KMS-11 (cell line): ENCODE measurements at regions not wholly inside any gene's neighbourhood (a gene's known extent, or its start where the extent isn't known, plus 50 kb on each side); places are given as distances from the start of the nearest gene placed in this dataset.

ENCODE experiments used
- H2AFZ ChIP-seq: fragments of 200-600 bp; sonication (generic); 2 replicates; pipeline ENCODE4 v1.6.1; 2016; ENCODE audit warnings: antibody characterized with exemption, mixed run types, low read depth
- H3K27ac ChIP-seq: fragments of 200-600 bp; sonication (generic); 2 replicates; pipeline ENCODE4 v1.6.1; 2016; ENCODE audit warnings: mild to moderate bottlenecking, mixed run types
- H3K27me3 ChIP-seq: fragments of 200-600 bp; sonication (generic); 2 replicates; pipeline ENCODE4 v1.6.1; 2017; ENCODE audit warnings: mild to moderate bottlenecking, low read depth, mixed run types, moderate library complexity; ENCODE audit not compliant: insufficient read depth
- H3K36me3 ChIP-seq: fragments of 200-600 bp; sonication (generic); 2 replicates; pipeline ENCODE4 v1.6.1; 2017; ENCODE audit warnings: mild to moderate bottlenecking, mixed run types; ENCODE audit not compliant: insufficient read depth
- H3K4me1 ChIP-seq: fragments of 200-600 bp; sonication (generic); 2 replicates; pipeline ENCODE4 v1.6.1; 2016; ENCODE audit warnings: mild to moderate bottlenecking, low read depth, mixed run types; ENCODE audit not compliant: poor library complexity, severe bottlenecking
- H3K4me2 ChIP-seq: fragments of 200-600 bp; sonication (generic); 2 replicates; pipeline ENCODE4 v1.7.0; 2016; ENCODE audit warnings: mild to moderate bottlenecking, mixed run types
- H3K4me3 ChIP-seq: fragments of 200-600 bp; sonication (generic); IDR thresholded peaks from 2 replicates; pipeline ENCODE4 v1.6.1; 2017; ENCODE audit warnings: low read depth, low read length, mixed read lengths; ENCODE audit not compliant: insufficient read depth
- H3K79me2 ChIP-seq: fragments of 200-600 bp; sonication (generic); 2 replicates; pipeline ENCODE4 v1.6.1; 2016; ENCODE audit warnings: low read depth, mixed run types; ENCODE audit not compliant: insufficient read depth
- H3K9ac ChIP-seq: fragments of 200-600 bp; sonication (generic); 2 replicates; pipeline ENCODE4 v1.6.1; 2016; ENCODE audit warnings: mild to moderate bottlenecking, mixed run types
- H4K20me1 ChIP-seq: fragments of 200-600 bp; sonication (generic); 2 replicates; pipeline ENCODE4 v1.6.1; 2016; ENCODE audit warnings: mild to moderate bottlenecking, mixed run types; ENCODE audit not compliant: insufficient read depth
- TF ChIP-seq, protein P1 (sequence below): fragments of 200-600 bp; sonication (generic); conservative IDR thresholded peaks from 2 replicates; pipeline ENCODE4 v1.6.1; 2017; ENCODE audit warnings: low read depth, mild to moderate bottlenecking, antibody characterized with exemption, low read length, moderate library complexity, mixed read lengths

GRCh38 chr1:96074876-96075577, 646.6 kb upstream of the PTBP2 start:
- Histone ChIP-seq H4K20me1 (no peaks in the 10 kb centered on the region), H3K9ac (no peak overlapping the region), H3K36me3 (no peaks in the 10 kb centered on the region), H3K4me2 (no peak overlapping the region), H3K4me3 (no peak overlapping the region), H3K27me3 (no peaks in the 10 kb centered on the region), H3K79me2 (no peaks in the 10 kb centered on the region), H3K27ac (no peak overlapping the region), H2AFZ (no peak overlapping the region), H3K4me1 (no peaks in the 10 kb centered on the region)
- TF ChIP-seq, protein P1, sequence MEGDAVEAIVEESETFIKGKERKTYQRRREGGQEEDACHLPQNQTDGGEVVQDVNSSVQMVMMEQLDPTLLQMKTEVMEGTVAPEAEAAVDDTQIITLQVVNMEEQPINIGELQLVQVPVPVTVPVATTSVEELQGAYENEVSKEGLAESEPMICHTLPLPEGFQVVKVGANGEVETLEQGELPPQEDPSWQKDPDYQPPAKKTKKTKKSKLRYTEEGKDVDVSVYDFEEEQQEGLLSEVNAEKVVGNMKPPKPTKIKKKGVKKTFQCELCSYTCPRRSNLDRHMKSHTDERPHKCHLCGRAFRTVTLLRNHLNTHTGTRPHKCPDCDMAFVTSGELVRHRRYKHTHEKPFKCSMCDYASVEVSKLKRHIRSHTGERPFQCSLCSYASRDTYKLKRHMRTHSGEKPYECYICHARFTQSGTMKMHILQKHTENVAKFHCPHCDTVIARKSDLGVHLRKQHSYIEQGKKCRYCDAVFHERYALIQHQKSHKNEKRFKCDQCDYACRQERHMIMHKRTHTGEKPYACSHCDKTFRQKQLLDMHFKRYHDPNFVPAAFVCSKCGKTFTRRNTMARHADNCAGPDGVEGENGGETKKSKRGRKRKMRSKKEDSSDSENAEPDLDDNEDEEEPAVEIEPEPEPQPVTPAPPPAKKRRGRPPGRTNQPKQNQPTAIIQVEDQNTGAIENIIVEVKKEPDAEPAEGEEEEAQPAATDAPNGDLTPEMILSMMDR: no peak

DNA sequence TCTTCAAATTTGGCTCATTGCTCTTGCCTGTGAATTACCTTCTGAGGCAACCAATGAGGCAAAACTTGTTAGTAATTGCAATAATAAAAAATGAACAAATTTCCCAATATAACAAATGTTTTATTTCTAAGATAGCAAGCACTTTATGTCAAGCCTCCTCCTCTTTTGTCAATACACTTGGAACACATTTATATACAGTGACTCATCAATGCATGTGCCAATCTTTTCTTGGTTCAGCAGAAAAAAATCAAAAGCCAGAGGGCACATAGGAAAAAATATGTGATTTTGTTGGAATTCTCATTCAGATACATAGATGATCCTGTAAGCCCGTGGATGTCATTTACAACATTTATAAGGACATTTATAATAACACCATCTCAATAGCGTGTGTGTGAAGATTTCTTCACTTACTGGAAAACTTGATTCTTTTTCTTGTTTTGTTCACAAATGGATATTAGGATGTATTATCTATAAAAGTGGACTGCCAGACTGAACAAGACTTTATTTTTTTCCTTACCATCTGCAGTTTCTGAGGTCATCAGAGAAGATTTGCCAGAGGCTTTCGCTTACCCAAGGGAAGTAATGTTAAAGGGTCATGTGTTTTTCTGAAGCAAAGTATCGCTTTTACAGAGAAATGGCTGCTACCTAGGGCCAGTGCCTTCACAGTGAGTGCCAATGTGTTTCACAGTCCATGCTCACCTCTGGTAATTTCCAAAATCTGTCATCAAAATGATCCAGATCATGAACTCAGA, 645.7 kb upstream of the PTBP2 start:
- no peak overlapping the region for H3K27ac ChIP-seq
- H3K79me2 ChIP-seq: no peaks in the 10 kb centered on the region

DNA sequence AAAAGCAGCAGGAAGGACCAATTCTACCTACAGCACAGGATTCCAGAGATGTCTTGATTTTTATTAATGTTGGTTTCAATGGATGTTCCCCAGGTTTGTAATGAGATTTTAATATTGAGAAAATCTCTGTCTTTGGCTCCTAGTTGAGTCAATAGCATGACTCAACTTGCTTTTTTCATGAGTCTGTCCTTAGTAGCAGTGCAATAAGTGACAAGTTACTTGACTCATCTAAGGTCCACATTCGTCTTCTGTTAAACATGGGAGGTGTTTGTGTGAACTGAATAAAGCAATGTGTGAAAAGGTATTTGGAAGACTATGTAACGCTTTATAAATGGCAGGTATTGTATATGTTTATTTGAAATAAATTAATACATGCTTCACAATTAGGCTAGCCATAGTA, 645.0 kb upstream of the PTBP2 start:
- Histone ChIP-seq H3K27me3 (no peaks in the 10 kb centered on the region), H3K79me2 (no peaks in the 10 kb centered on the region), H3K4me1 (no peaks in the 10 kb centered on the region), H3K4me3 (no peak overlapping the region), H3K36me3 (no peaks in the 10 kb centered on the region), H2AFZ (no peak overlapping the region), H3K4me2 (no peak overlapping the region), H3K9ac (no peak overlapping the region), H4K20me1 (no peaks in the 10 kb centered on the region), H3K27ac (no peak overlapping the region)
- TF ChIP-seq, protein P1: no peak

More for the DNA sequence above, 645.7 kb upstream of the PTBP2 start:
- no peak overlapping the region for H3K4me2 ChIP-seq
- H4K20me1 ChIP-seq: no peaks in the 10 kb centered on the region
- no peaks in the 10 kb centered on the region for H3K36me3 ChIP-seq
- no peak overlapping the region for H2AFZ ChIP-seq
- H3K4me1 ChIP-seq: no peaks in the 10 kb centered on the region
- no peaks in the 10 kb centered on the region for H3K27me3 ChIP-seq
- H3K9ac ChIP-seq: no peak overlapping the region
- no peak overlapping the region for H3K4me3 ChIP-seq
- TF ChIP-seq, protein P1: no peak

- Histone ChIP-seq H3K9ac (no peak overlapping the region), H3K79me2 (no peaks in the 10 kb centered on the region)
- TF ChIP-seq, protein P1: no peak
Observed at GRCh38 chr1:96079581-96079980, 642.0 kb upstream of the PTBP2 start.

More at GRCh38 chr1:96079581-96079980, 642.0 kb upstream of the PTBP2 start:
- H3K4me3 ChIP-seq: no peak overlapping the region
- no peak overlapping the region for H2AFZ ChIP-seq
- H3K27ac ChIP-seq: no peak overlapping the region
- no peaks in the 10 kb centered on the region for H3K36me3 ChIP-seq
- H3K4me2 ChIP-seq: no peak overlapping the region
- H3K4me1 ChIP-seq: no peaks in the 10 kb centered on the region
- H4K20me1 ChIP-seq: no peaks in the 10 kb centered on the region
- no peaks in the 10 kb centered on the region for H3K27me3 ChIP-seq
